ENCODE measurements at regions not wholly inside any gene's neighbourhood (a gene's known extent, or its start where the extent isn't known, plus 50 kb on each side); places are given as distances from the start of the nearest gene placed in this dataset.
A peak's percentile ranks its signal among the peaks of the same experiment; 100 is the strongest.
"Not testable (repeated sequence)": the region's sequence is repeated elsewhere in the genome, so short reads cannot be mapped to it uniquely, and the experiment has no call there.

DNA sequence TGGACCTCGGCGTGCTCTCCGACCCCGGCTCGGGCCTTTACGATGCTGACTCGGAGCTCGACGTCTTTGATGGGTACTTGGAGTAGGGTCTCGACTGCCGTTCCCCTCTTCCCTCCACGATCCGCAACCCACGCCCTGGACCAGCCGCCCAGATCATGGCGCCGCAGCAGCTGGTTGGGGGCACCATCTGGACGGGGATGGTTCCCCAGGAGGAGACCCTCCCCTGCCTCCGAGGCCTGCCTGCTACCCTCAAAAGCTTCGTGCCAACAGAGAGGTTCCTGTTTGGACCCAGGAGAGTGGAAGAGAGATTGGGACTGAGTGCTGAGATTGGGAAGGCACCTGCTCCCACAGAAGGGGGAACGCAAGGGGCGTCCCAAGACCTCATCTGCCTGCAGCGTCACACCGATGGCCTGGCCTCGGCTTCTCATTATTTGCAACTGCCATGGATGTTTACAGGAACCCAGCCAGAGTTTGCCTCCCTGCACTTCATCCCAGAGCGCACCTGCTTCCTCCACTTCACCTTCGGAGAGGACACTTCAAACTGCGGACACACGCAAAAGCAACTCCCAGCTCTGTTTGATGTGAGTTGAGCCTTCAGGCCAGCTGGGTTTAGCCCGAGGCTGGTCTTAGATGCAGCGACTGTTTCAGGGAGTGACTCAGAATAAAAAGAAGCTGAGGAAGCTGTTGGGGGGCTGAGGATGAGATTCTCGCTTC is 58.9 kb downstream of the GOLGA6L7 start:
- not testable (repeated sequence) for FAIRE-seq; DNase-seq (ENCODE audit: insufficient read length, low spot score)

- not testable (repeated sequence) for DNase-seq (ENCODE audit: insufficient read length, low spot score); FAIRE-seq
Observed at GRCh38 chr15:28788649-28789400, 59.6 kb downstream of the GOLGA6L7 start.

- not testable (repeated sequence) for DNase-seq (ENCODE audit: insufficient read length, low spot score); FAIRE-seq
Observed at GRCh38 chr15:28788176-28788575, 60.3 kb downstream of the GOLGA6L7 start.

- no peak for FAIRE-seq
- TF ChIP-seq CTCF (IDR thresholded peaks at IDR 0.05; ENCODE audit: insufficient read depth, missing control alignments): no peak
Observed at GRCh38 chr15:28786521-28786920, 61.9 kb downstream of the GOLGA6L7 start.

DNA sequence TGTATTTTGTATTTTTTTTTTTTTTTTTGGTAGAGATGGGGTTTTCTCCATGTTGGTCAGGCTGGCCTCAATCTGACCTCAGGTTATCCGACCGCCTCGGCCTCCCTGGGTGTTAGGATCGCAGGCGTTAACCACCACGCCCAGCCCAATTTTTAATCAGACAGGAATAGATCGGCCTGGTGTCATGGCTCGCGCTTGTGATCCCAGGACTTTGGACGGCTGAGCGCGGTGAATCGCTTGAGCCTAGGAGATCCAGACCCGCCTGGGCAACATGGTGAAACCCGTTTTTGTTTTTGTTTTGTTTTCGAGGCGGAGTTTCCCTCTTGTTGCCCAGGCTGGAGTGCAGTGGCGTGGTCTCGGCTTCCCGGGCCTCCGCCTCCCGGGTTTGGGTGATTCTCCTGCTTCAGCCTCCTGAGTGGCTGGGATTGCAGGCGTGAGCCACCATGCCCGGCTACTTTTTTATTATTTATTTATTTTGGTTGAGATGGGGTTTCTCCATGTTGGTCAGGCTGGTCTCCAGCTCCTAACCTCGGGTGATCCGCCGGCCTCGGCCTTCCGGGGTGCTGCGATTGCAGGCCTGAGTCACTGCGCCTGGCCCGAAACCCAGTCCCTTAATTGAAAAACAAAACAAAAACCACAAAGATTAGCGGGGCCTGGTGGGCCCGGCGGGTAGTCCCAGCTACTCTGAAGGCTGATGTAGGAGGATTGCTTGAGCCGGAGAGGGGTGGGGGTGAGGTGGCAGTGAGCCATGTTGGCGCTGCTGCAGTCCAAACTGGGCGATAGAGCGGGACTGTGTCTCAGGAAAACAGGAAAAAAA is 63.9 kb downstream of the GOLGA6L7 start:
- FAIRE-seq: not testable (repeated sequence)

More at GRCh38 chr15:28786521-28786920, 61.9 kb downstream of the GOLGA6L7 start:
- no peak for DNase-seq (ENCODE audit: insufficient read length, low spot score)

GRCh38 chr15:28783873-28784272 is 64.6 kb downstream of the GOLGA6L7 start:
- no peak for FAIRE-seq
- TF ChIP-seq CTCF (IDR thresholded peaks at IDR 0.05; ENCODE audit: insufficient read depth, missing control alignments): no peak
- DNase-seq (ENCODE audit: insufficient read length, low spot score): no peak

More for the DNA sequence above, 63.9 kb downstream of the GOLGA6L7 start:
- DNase-seq (ENCODE audit: insufficient read length, low spot score): not testable (repeated sequence)

DNA sequence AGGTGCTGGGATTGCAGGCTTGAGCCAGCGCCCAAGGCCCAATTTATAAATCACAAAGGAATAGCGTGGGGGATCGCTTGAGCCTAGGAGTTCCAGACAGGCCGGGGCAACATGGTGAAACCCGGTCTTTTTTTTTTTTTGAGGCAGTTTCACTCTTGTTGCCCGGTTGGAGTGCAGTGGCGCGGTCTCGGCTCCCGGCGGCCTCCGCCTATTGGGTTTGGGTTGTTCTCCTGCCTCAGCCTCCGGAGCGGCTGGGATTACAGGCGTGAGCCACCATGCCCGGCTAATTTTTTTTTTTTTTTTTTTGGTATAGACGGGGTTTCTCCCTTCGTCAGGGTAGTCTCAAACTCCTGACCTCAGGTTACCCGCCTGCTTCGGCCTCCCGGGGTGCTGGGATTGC is 65.0 kb downstream of the GOLGA6L7 start:
- TF ChIP-seq CTCF (IDR thresholded peaks at IDR 0.05; ENCODE audit: insufficient read depth, missing control alignments): no peak
- FAIRE-seq (no peak), DNase-seq (ENCODE audit: insufficient read length, low spot score) (no peak)

- DNase-seq (ENCODE audit: insufficient read length, low spot score); FAIRE-seq: not testable (repeated sequence)
Observed at GRCh38 chr15:28778397-28778796, 66.2 kb upstream of the GOLGA8M start.

- DNase-seq (ENCODE audit: insufficient read length, low spot score): not testable (repeated sequence)
- peak; percentile 68 for FAIRE-seq
Observed at GRCh38 chr15:28772857-28773256, 60.6 kb upstream of the GOLGA8M start.

Data from D721Med (cell line).